ENCODE measurements at regions not wholly inside any gene's neighbourhood (a gene's known extent, or its start where the extent isn't known, plus 50 kb on each side); places are given as distances from the start of the nearest gene placed in this dataset.

DNA sequence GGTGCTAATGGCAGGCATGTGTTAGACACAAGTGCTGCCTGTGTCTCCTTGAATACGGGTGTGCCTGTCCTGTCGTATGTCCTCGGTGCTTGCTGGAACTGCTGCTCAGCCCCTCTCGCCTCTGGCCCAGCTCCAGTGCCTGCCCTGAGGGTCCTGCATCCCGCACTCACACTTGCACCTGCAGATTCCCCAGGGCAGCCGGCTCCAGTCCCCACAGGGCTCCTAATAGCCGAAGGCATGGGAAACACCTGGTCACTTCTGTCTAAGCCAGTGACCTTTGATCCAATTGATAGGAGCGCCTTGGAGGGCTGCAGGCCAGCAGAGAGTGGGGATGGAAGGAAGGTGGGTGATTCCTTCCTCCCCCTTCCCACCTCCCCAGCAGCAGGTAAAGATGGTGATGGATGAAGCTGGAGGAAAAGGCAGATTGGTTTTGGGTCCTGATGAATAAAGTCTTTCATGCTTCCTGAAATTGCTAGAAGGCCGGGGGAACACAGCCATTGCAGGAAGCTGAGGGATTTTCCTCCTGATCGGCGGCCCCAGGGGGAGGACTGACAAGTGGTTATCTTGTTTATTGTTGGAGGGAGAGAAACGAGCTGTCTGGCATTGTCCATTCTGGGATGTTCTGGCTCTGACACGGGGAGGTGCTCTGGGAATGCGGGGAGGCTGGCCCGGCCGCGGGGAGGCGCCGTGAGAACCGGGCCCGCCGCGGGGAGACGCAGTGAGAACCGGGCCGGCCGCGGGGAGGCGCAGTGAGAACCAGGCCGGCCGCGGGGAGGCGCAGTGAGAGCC is 110.9 kb upstream of the B3GAT1 start:
- DNase-seq = no peak

DNA sequence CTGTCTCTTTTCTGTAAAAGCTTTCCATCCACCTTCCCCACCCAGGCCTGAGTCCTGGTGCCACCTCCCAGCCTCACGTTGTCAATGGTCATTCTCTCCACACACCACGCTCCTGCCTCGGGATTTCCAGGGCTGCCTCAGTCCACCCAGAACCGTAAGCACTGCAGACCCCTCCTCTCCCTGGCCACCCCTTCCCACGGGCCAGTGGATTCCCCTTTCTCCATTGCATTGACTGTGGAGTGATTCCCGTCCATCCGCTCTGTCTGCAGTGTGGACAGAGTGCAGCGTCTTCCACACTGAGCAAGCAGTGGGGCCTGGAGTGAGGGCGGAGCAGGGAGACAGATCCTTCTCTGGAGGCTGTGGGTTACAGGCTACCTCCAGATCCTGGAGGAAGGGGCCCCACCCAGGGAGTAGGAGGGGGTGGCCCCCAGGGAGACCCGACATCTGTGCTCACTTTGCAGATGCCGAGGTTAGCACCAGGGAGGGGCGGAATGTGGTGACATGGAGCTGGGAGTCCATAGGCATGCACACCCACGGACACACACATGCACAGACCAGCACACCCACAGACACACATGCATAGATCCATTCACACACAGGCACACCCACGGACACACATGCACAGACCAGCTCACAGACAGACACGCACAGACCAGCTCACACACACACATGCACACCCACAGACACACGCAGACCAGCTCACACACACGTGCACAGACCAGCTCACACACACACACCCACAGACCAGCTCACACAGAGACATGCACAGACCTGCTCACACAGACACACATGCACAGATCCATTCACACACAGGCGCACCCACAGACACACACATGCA is 109.6 kb upstream of the B3GAT1 start:
- DNase-seq = no peak

DNA sequence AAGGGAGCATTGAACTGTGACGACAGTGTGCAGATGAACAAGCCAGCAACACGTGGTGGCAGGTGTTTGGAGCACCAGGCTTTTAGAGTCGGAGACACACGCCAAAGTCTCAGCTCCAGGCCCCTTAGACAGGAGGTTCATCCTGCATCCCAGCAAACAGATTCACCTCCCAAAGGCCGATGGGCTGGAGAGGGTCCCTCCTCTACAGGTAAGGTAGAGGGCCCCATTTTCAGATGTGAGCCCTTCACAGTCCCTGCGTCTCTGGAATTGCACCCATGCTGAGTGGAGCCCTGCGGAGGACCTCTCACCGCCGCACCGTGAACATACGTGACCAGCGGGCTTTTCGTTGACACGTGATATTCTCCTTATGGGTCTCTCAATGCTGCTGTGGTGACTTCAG is 109.0 kb upstream of the B3GAT1 start:
- DNase-seq = no peak

DNA sequence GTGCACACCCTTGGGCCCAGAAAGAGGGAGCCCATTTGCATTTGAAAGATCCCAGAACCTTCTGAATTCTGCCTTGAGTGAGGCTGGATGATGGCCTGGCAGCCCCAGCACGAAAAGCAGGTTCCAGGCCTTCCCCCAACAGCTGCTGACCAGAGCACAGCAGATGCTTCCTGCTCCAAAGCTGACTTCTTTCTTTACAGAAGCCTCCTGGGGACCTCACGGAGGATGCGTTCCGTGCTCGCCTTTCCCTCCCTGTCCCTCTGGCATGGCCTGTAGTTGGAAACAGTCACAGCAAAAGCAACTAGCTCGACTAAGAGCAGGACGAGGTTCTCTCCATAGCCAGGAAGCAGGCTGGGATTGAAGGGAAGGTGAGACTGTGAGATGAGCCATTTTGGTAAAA is 107.7 kb upstream of the B3GAT1 start:
- DNase-seq = no peak

DNA sequence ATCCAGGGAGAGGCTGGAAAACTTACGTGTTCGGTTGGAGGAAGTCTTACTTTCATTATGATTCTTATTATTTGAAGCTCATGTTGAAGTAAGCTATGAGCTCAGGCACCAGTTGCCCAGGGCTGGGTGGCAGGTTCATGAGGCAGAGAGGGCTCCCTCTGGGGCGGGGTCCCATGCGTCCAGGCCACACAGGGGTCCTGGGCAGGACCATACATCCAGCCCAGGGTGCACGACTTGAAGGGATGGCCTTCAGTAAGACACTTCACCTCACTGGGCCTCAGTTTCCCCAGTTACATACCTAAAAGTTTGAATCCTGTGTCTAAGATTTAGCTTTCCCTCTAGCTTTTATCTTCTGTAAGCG is 107.3 kb upstream of the B3GAT1 start:
- no peak for DNase-seq

DNA sequence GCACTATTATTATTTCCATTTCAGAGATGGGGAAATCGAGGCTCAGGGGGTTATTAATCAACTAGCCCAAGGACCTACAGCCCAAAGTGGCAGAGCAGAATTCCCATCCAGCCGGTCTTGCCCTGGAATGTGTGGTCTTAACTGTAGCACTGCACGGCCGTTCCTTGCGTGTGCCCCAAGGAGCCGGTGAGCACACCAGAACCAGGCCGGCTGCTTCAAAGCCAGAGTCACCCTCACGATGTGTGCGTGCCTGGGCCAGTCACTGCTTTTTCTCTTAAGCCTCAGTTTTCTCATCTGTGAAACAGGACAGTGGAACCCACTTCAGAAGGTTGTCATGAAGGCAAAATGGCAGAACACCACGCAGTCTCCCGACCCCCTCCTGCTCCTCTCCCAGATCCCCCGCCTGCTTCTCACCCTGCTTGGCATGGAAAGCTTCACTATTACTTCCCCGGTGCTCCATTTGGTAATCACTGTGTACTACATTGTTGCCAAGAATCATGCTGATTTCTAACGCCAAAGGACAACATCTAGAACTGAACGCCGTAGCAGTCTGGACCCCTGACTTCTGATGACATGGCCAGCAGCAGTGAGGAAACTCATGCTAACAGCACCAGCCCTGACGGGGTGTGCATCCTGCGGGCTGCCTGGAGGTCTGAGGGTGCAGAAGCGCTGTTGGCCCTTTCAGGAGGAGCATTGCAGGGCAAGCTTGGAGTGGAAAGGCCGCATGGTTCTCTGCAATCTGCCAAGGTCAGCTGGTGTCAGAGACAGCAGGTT is 106.8 kb upstream of the B3GAT1 start:
- no peak for DNase-seq

DNA sequence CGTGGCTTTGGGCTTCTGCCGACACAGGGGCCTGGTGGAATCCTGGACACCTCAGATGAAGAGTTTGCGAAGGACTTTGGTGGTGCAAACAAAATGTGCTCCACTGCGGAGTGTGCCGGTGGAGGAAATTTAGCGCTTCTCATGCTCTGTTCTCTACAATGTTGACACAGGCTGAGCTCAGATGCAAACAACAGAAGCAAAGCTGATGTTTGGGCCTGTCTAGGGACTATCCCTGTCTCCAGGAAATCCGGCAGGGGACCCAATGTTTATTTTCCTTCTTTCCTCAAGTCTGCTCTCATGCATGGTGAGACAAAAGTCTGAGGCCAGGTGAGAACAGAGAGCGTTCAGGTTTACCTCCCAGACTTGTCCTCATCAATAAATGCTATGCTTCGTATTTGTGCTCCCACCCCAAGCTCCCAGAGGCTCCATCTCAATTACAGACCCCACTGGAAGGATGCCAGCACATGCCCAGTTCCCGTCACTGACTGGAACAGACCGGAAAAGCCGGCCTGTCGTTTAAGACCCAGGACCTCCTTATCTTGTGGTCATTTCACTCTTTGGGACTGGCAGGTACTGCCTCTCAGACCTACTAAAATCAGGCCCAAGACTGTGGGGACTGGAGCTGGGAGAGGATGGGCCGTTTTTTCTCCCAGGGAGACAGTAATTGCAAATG is 105.7 kb upstream of the B3GAT1 start:
- DNase-seq = no peak

DNA sequence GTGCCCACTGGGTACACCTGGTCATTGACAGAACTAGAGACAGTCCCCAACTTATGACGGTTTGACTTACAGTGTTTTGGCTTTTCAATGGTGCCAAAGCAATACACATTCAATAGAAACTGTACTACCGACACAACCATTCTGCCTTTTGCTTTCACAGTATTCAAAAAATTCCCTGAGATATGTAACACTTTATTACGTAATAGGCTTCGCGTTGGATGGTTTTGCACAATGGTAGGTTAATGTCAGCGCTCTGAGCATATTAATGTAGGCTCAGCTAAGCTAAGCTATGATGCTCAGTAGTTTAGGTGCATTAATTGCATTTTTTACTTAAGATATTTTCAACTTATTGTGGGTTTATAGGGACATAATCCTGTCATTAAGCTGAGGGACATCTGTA is 105.1 kb upstream of the B3GAT1 start:
- DNase-seq = no peak

DNA sequence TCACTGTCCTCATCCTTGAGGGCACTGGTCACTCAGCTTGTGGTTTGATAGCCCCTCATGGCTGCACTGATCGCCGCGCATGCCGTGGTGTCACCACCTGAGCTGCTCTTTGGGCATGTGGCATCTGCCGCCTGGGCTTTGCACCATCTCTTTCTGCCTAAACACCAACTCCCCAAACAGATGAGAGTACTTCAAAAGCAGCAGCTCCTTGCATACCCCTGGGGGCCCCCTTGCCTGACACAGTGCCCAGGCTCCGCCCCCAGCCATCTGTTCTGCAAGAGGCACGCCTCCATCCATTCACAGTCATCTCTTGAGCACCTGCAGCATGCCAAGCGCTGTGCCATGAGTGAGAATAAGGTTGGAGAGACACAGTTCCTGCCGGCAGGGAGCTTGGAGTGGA is 104.5 kb upstream of the B3GAT1 start:
- DNase-seq = no peak

DNA sequence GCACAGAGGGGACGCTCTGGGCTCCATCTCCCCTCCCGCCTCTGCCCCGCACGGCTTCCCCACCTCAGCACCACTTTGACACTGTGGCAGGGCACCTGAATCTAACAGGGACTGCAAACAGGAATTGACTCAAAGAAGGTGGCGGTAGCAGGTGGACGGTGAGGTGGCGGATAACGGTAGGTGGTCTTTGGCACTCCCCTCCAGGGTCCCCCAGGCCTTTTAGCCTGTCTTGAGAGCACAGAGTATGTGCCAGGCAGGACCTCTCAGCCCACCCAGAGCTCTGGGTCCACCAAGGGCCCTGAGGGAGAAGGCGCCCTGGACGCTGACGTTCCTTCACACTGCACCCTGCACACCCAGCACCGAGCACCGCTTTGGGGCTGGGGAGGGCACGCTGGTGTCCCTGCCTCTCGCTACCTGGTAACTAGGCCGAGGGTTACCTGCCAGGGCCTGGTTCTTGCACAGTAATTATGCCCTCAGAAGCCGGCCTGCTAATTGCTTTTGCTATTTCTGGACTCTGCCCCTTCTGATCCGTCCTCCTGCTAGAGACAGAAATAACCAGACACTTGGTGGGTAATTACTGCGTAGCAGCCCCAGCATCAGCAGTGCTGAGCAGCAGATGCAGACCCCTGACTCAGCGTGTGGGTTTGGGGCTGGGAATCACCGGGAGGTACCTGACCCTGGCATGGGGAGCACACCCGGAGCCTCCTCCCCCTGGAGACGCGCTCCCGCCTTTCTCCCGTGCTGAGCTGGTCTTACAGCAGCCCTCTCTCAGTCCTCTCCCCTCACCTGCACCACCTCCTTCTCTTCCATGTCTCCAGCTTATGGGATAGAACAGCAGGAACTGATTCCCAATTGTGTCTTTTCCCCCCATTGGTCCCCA is 103.3 kb upstream of the B3GAT1 start:
- DNase-seq = no peak

DNA sequence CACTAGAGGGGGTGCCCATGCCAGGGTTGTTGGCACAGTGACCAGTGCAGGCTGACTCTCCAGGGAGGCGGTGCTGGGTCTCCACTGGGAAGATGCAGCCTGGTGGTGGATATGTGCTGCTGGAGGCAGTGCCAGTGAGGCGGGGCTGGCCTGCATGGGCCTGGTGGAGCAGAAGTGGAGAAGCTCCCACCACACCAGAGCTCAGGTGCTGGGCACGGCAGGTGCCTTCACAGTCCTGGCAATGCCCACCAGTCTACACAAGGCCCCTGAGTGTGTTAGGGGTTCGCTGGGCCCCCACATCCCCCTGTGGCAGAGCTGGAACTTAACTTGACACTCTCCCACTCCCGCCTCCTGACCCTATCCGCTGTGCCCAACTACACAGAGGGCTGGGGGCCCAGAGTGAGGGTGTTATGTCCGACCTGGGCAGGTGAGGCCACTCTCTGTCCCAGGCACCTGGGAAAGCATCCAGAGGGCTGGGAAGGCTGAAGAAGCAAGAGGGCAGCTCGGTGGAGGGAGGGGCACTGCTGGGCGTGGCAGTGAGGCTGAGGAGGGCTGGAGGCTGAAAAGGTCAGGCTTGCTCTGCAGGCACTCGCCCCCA is 102.4 kb upstream of the B3GAT1 start:
- no peak for DNase-seq

DNA sequence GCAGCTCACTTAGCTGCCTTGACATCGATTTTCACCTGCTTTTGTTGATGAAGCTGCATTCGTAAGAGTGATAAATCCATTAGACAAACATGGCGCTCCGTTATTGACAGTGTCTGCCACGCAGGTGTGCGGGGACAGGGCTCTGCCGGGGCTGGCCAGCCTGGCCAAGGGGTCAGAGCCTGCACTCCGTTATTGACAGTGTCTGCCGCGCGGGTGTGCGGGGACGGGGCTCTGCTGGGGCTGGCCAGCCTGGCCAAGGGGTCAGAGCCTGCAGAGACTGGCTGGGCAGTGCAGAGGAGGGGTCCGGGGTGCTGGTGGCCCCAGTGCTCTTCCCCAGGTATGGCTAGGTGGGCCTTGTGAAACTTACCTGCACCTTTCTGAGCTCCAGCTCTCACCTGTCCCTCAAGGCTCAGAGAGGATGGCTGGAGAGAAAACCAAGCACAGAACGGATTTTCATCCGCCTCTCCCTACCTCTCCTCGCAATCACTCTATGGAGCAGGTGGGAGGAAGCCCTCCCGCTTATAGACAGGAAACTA is 101.6 kb upstream of the B3GAT1 start:
- DNase-seq = no peak

DNA sequence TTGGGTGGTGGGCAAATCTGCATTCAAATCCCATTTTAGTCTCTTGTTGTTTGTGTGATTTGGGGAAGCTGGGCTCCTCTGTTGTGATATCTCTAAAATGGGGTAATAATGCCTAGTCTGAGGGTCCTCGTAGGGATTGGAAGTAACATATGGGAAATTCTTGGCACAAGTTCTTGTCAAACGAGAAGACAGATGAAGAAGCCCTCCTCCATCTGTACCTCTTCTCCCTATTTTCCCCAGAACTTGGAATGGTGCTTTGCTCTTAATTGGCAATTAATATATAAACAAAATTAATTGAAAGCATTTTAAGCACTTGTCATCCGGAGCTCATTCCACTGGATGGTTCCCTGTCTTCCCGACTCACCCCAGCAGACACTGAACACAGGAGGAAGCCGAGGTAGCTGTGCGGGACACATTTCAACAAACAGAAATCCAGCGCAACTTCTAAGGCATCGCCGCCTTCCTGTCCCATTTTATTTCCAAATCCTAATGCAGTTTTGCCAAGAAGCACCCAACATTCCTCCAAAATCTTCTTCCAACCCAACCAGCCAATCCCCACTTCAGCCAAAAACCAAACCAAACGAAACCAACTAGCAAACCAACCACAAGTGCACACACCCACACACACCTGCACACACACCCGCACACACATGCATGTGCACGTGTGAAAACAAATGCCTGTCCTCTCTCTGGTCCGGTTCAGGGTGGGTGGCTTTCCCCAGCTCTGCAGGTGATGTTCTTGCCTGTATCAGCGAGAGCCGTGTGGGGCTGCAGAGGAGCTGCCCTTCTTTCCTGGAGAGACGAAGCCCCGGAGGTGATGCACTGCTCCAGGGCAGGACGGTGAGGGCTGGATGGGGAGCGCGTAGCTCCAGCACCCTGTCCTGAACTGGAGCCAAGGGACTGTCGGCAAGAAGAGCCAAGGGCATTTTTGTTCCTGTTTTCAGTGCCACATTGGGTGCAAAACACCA is 100.8 kb upstream of the B3GAT1 start:
- DNase-seq = no peak

DNA sequence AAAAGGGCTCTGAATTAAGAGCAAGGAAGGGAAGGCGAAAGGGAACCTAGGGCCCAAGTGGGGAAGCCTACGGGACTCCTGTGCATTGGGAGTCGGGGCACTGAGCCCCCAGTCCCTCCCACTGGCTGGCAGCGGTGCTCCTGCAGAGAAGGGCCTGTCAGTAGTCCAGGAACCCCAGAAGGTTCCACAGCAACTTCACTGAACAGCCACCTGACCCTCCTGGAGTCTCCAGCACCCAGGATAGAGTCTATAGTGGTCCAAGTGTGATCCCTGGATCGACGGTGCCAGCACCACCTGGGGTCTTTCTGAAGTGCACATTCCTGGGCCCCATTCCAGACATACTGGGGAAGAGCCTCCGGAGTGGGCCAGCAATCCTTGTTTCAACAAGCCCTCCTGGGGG is 100.0 kb upstream of the B3GAT1 start:
- no peak for DNase-seq

DNA sequence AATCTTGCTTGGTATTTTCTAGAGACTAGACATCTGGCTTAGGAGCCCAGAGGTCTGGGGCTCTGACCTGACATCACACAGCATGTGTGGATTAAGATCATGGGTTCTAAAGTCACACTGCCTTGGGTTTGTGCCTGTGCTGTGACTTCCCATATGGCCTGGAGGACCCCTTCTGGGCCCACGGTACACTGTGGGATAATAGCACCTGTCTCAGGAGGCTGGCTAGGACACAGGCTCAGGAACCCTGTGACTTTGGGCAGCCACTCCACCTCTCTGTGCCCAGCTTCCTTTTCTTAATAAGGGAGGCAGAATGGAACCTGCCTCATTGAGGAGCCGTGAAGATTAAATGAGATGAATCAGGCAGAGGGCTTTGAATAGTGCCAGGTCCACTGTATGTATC is 99.2 kb upstream of the B3GAT1 start:
- DNase-seq = no peak

DNA sequence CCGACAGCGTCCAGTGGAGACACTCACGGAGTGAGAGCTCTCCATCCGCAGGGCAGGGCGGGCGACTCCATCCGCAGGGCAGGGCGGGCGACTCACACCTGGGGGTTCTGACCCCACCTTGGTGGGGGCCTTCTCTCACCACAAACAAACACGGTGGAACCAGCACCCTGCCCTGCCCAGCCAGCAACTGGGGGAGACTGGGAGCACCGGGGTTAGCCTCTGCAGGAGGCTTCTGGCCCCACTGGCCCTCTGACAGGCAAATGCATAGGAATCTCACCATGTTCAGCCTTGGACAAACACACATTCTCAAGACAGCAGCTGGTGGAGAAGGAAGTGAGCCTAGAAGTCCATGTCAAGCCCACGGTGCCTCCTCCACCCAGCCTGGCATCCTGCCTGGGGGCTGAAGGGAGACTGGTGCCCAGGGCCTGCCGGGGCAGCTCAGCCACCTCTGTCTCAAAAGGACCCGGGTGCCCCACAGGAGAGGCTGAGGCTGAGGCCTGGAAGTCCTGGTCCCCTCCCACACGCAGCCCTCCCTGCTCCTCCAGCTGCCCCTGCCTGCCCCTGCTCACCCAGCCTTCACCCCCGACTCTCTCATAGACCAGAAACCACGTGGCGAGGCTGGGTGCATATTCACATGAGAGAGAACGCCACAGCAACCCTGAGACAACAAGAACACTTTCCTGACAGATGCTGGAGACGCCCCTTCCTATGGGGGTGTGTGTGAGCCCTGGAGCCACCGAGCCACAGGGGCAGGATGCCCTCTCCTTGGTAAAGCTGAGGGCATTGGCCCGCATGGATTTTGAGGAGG is 98.4 kb upstream of the B3GAT1 start:
- DNase-seq = no peak

DNA sequence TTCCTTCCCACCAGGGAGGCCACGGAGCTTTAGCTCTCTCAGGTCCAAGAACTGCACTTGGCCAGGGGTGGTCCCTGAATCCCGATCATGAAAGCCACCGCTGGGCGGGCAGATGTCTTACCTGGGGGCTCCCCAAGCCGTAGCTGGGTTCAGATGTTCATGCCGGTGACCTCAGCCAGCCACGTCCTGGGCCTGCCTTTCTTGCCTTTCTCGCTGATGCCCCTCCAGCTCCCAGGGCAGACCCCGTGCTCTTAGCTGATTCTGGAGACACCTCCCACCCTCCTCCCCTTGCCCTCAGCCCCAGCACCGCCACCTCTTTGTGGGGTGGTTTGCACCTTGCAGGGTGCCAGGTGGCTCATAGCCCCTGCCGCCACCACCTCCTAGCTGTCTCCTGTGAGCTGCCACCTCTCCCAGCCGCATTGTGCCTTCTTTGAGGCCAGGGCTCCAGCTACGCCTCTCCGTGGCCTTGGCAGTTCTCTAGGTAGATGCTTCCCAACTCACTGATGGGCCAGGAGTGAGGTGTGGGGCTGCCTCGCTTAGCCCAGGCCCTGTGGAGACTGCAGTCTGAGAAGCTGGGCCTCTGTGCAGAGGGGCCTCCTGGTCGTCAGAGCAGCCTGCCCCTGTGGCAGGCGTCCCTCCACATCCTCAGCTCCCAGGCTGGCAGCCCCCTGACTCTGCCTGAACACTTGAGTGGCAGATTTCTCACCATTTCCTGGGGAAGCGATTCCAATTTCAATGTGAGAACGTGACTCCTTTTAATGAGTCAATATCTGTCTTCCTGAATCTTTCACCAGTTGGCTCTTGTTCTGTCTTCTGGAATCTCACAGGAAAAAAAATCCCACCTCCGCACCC is 97.6 kb upstream of the B3GAT1 start:
- no peak for DNase-seq

Measured in central memory CD4-positive, alpha-beta T cell (primary cell).